GM12878 (cell line): ENCODE measurements at regions not wholly inside any gene's neighbourhood (a gene's known extent, or its start where the extent isn't known, plus 50 kb on each side); places are given as distances from the start of the nearest gene placed in this dataset.

Source experiments
- ETV6 ChIP-seq, 2 experiments: fragments of 450-650 bp in 1 of 2; IDR thresholded peaks in 1 of 2; conservative IDR thresholded peaks in 1 of 2; 2 replicates each; pipeline ENCODE4 v1.6.1; 2014; ENCODE audit warnings: antibody characterized with exemption in 1 of 2, borderline replicate concordance in 1 of 2, low read depth in 1 of 2, mild to moderate bottlenecking in 1 of 2, moderate library complexity in 1 of 2
- HDAC6 ChIP-seq: fragments of 200-600 bp; sonication (generic); IDR thresholded peaks from one replicate; pipeline ENCODE4 v1.8.0; 2017; ENCODE audit warnings: antibody characterized with exemption; ENCODE audit not compliant: unreplicated experiment
- POLR2A ChIP-seq: IDR thresholded peaks from 2 replicates; pipeline ENCODE4 v1.6.1; 2011; ENCODE audit warnings: low read depth, mild to moderate bottlenecking, low read length
- SMC3 ChIP-seq: IDR thresholded peaks from 2 replicates; pipeline ENCODE4 v1.6.1; 2011; ENCODE audit warnings: low read length, improper control_type of control experiment, borderline replicate concordance
- TF ChIP-seq, protein P1 (sequence below): fragments of 450-650 bp; IDR thresholded peaks from 2 replicates; pipeline ENCODE4 v1.6.1; 2014; ENCODE audit warnings: mild to moderate bottlenecking

- TF ChIP-seq, protein P1, sequence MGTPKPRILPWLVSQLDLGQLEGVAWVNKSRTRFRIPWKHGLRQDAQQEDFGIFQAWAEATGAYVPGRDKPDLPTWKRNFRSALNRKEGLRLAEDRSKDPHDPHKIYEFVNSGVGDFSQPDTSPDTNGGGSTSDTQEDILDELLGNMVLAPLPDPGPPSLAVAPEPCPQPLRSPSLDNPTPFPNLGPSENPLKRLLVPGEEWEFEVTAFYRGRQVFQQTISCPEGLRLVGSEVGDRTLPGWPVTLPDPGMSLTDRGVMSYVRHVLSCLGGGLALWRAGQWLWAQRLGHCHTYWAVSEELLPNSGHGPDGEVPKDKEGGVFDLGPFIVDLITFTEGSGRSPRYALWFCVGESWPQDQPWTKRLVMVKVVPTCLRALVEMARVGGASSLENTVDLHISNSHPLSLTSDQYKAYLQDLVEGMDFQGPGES, result no peak
- TF ChIP-seq ETV6 (conservative IDR thresholded peaks at IDR 0.05 in 1 of 2, IDR thresholded peaks at IDR 0.05 in 1 of 2; ENCODE audit: borderline replicate concordance in 1 of 2, low read depth in 1 of 2), result no peak
- no peak for TF ChIP-seq POLR2A
- TF ChIP-seq HDAC6, result no peak
- no peak for TF ChIP-seq SMC3
These were observed 244.5 kb downstream of the CDC5L start for GRCh38 chr6:44631968-44632367.
